H1 (cell line): ENCODE measurements at regions not wholly inside any gene's neighbourhood (a gene's known extent, or its start where the extent isn't known, plus 50 kb on each side); places are given as distances from the start of the nearest gene placed in this dataset.

Source experiments
- CTCF ChIA-PET: fragments of 300-600 bp; sonication (Branson Sonifier 250); formaldehyde crosslinking; loops from one replicate; lab custom pipeline; 2021; ENCODE audit not compliant: partially characterized antibody; lab: Charles Lee
- POLR2A ChIA-PET: fragments of 300-600 bp; sonication (Branson Sonifier 250); formaldehyde crosslinking; loops from one replicate; lab custom pipeline; 2021; ENCODE audit warnings: inconsistent platforms; ENCODE audit not compliant: partially characterized antibody; lab: Charles Lee
- DNase-seq, 2 experiments: peaks; one replicate each; pipeline versions ENCODE4 v3.0.0 to v3.0.0-alpha.2; 2010 to 2022; ENCODE audit warnings: low spot score in 2 of 2, low read depth in 1 of 2, mixed read lengths in 1 of 2
- FAIRE-seq: peaks from 2 replicates; lab custom pipeline; 2011; peaks lifted over from hg19 to GRCh38; lab: Jason Lieb, UNC
- H2AFZ ChIP-seq: 2 replicates; pipeline ENCODE4 v1.8.1; 2012; ENCODE audit warnings: low read length, inconsistent platforms
- H2AK5ac ChIP-seq: 2 replicates; pipeline ENCODE4 v1.6.1; 2013; ENCODE audit warnings: low read depth, low read length
- H2BK120ac ChIP-seq: replicated peaks from 2 replicates; pipeline ENCODE3; 2013; ENCODE audit warnings: low read depth, low read length, inconsistent platforms
- H2BK12ac ChIP-seq: 2 replicates; pipeline ENCODE4 v1.6.1; 2013; ENCODE audit warnings: low read depth, low read length
- H2BK15ac ChIP-seq: 2 replicates; pipeline ENCODE4 v1.6.1; 2013; ENCODE audit warnings: low read length
- H2BK20ac ChIP-seq: 2 replicates; pipeline ENCODE4 v1.6.1; 2013; ENCODE audit warnings: low read length
- H2BK5ac ChIP-seq: 2 replicates; pipeline ENCODE4 v1.6.1; 2013; ENCODE audit warnings: low read depth, low read length
- H3K14ac ChIP-seq: 2 replicates; pipeline ENCODE4 v1.6.1; 2013; ENCODE audit warnings: inconsistent platforms; ENCODE audit not compliant: insufficient read length
- H3K18ac ChIP-seq: 2 replicates; pipeline ENCODE4 v1.6.1; 2013; ENCODE audit warnings: low read length; ENCODE audit errors: extremely low read depth
- H3K23ac ChIP-seq: 2 replicates; pipeline ENCODE4 v1.6.1; 2013; ENCODE audit warnings: inconsistent platforms; ENCODE audit not compliant: insufficient read length
- H3K23me2 ChIP-seq: 2 replicates; pipeline ENCODE4 v1.6.1; 2013; ENCODE audit warnings: low read depth, low read length
- H3K27ac ChIP-seq: 2 replicates; pipeline ENCODE4 v1.6.1; 2011; ENCODE audit warnings: low read depth, low read length, inconsistent platforms
- H3K27me3 ChIP-seq, 4 experiments: replicated peaks in 1 of 4; 1 replicate in 1 of 4; 2 replicates in 3 of 4; pipeline versions ENCODE4 v1.6.1 to v1.8.1; 2011 to 2013; ENCODE audit warnings: low read length in 3 of 4, mild to moderate bottlenecking in 3 of 4, inconsistent platforms in 2 of 4, mixed read lengths in 2 of 4, moderate library complexity in 1 of 4; ENCODE audit not compliant: control insufficient read depth in 3 of 4, insufficient read depth in 3 of 4; ENCODE audit errors: extremely low read depth in 1 of 4
- H3K36me3 ChIP-seq, 4 experiments: 2 replicates each; pipeline versions ENCODE4 v1.6.1 to v1.8.1; 2011 to 2013; ENCODE audit warnings: mild to moderate bottlenecking in 4 of 4, low read length in 3 of 4, moderate library complexity in 2 of 4, control low read depth in 1 of 4, inconsistent platforms in 1 of 4; ENCODE audit not compliant: insufficient read depth in 4 of 4, control insufficient read depth in 2 of 4
- H3K4ac ChIP-seq: replicated peaks from 2 replicates; pipeline ENCODE3; 2013; ENCODE audit warnings: low read length, low read depth, mixed read lengths, inconsistent platforms; ENCODE audit not compliant: insufficient read length
- H3K4me1 ChIP-seq, 4 experiments: replicated peaks in 1 of 4; 1 replicate in 1 of 4; 2 replicates in 3 of 4; pipeline versions ENCODE4 v1.6.1 to v1.8.1; 2011 to 2013; ENCODE audit warnings: low read length in 3 of 4, inconsistent platforms in 2 of 4, mixed read lengths in 1 of 4; ENCODE audit not compliant: insufficient read depth in 4 of 4, control insufficient read depth in 3 of 4
- H3K4me2 ChIP-seq, 2 experiments: 2 replicates each; pipeline versions ENCODE4 v1.6.1 to v1.8.1; 2011 to 2013; ENCODE audit warnings: low read depth in 2 of 2, low read length in 2 of 2, control low read depth in 1 of 2, inconsistent platforms in 1 of 2, mild to moderate bottlenecking in 1 of 2; ENCODE audit not compliant: insufficient read depth in 1 of 2
- H3K4me3 ChIP-seq, 4 experiments: fragments of 200-600, 300-600 bp in 1 of 4; sonication (generic), shearing (Covaris generic), sonication (Bioruptor Twin) in 1 of 4; 2 replicates each; pipeline versions ENCODE4 v1.5.1 to v1.8.1; 2011 to 2016; ENCODE audit warnings: low read length in 4 of 4, low read depth in 3 of 4, control low read depth in 2 of 4, inconsistent platforms in 2 of 4, mild to moderate bottlenecking in 2 of 4, mixed read lengths in 1 of 4, moderate library complexity in 1 of 4; ENCODE audit not compliant: insufficient read depth in 2 of 4; ENCODE audit errors: extremely low read depth in 1 of 4
- H3K56ac ChIP-seq: replicated peaks from 2 replicates; pipeline ENCODE3; 2013; ENCODE audit warnings: low read depth, mild to moderate bottlenecking, mixed read lengths, low read length, inconsistent platforms; ENCODE audit not compliant: insufficient read length
- H3K79me1 ChIP-seq: 2 replicates; pipeline ENCODE4 v1.6.1; 2013; ENCODE audit warnings: low read depth, low read length, control low read depth
- H3K79me2 ChIP-seq, 2 experiments: 2 replicates each; pipeline versions ENCODE4 v1.6.1 to v1.8.1; 2012 to 2013; ENCODE audit warnings: low read length in 2 of 2, mild to moderate bottlenecking in 2 of 2, inconsistent platforms in 1 of 2; ENCODE audit not compliant: insufficient read depth in 2 of 2, control insufficient read depth in 1 of 2
- H3K9ac ChIP-seq, 4 experiments: replicated peaks in 1 of 4; 1 replicate in 1 of 4; 2 replicates in 3 of 4; pipeline versions ENCODE4 v1.6.1 to v1.8.1; 2011 to 2013; ENCODE audit warnings: low read depth in 3 of 4, low read length in 3 of 4, control low read depth in 2 of 4, mild to moderate bottlenecking in 2 of 4, moderate library complexity in 2 of 4, inconsistent platforms in 1 of 4; ENCODE audit errors: extremely low read depth in 1 of 4
- H3K9me3 ChIP-seq, 2 experiments: 2 replicates each; pipeline versions ENCODE4 v1.6.1 to v1.8.1; 2012 to 2013; ENCODE audit warnings: mild to moderate bottlenecking in 2 of 2, moderate library complexity in 2 of 2, control low read depth in 1 of 2, inconsistent platforms in 1 of 2, low read depth in 1 of 2, low read length in 1 of 2, mixed read lengths in 1 of 2; ENCODE audit not compliant: insufficient read depth in 2 of 2
- H4K20me1 ChIP-seq, 2 experiments: replicated peaks in 1 of 2; 2 replicates each; pipeline versions ENCODE3 to v1.8.1; 2011 to 2013; ENCODE audit warnings: inconsistent platforms in 2 of 2, low read length in 2 of 2, mild to moderate bottlenecking in 1 of 2; ENCODE audit not compliant: insufficient read depth in 2 of 2, control insufficient read depth in 1 of 2
- H4K5ac ChIP-seq: 2 replicates; pipeline ENCODE4 v1.6.1; 2013; ENCODE audit warnings: low read length, low read depth, mixed read lengths, inconsistent platforms; ENCODE audit not compliant: insufficient read length
- H4K8ac ChIP-seq: 2 replicates; pipeline ENCODE4 v1.8.0; 2013; ENCODE audit warnings: mild to moderate bottlenecking, moderate library complexity, low read length, inconsistent platforms; ENCODE audit not compliant: insufficient read depth; ENCODE audit errors: extremely low read depth
- H4K91ac ChIP-seq: replicated peaks from 2 replicates; pipeline ENCODE3; 2013; ENCODE audit warnings: low read length, mixed read lengths, inconsistent platforms; ENCODE audit not compliant: insufficient read length
- CREB1 ChIP-seq: IDR thresholded peaks from 2 replicates; pipeline ENCODE4 v1.6.1; 2012; ENCODE audit warnings: inconsistent platforms
- FOSL1 ChIP-seq: IDR thresholded peaks from 2 replicates; pipeline ENCODE4 v1.6.1; 2011; ENCODE audit warnings: mild to moderate bottlenecking, low read depth, low read length, moderate library complexity; ENCODE audit not compliant: insufficient read depth
- NRF1 ChIP-seq: IDR thresholded peaks from 2 replicates; pipeline ENCODE4 v1.6.1; 2011; ENCODE audit warnings: mild to moderate bottlenecking, low read depth, low read length, improper control_type of control experiment
- RNF2 ChIP-seq: fragments of 200-900, 300-1000 bp; sonication (generic); IDR thresholded peaks from 2 replicates; pipeline ENCODE4 v1.7.1; 2016; ENCODE audit warnings: borderline replicate concordance, low read depth, mild to moderate bottlenecking, antibody characterized with exemption, low read length; ENCODE audit not compliant: poor library complexity, severe bottlenecking; ENCODE audit errors: missing control alignments
- SP1 ChIP-seq: IDR thresholded peaks from 2 replicates; pipeline ENCODE4 v1.6.1; 2011; ENCODE audit warnings: low read depth, low read length
- SP2 ChIP-seq: IDR thresholded peaks from 2 replicates; pipeline ENCODE4 v1.6.1; 2012; ENCODE audit warnings: mild to moderate bottlenecking, low read length, inconsistent platforms
- WGBS, 2 experiments: shearing (Covaris generic) in 1 of 2; methylation state at CpG; one replicate each; pipeline versions ENCODE4 v1.1.6 to v1.1.7; 2013 to 2015; ENCODE audit warnings: low lambda C conversion rate in 2 of 2, mixed read lengths in 2 of 2, inconsistent platforms in 1 of 2, low coverage in 1 of 2, missing lambda C conversion rate in 1 of 2; ENCODE audit not compliant: insufficient replicate concordance in 2 of 2, insufficient coverage in 1 of 2, insufficient read length in 1 of 2; ENCODE audit errors: extremely low coverage in 1 of 2, missing lambda C conversion rate in 1 of 2; 5-methylcytosine and 5-hydroxymethylcytosine counted together

- H2BK120ac ChIP-seq, result no peak overlapping the region
- no peak overlapping the region for H2BK12ac ChIP-seq
- H3K4me3 ChIP-seq, result no peak overlapping the region
- H2BK15ac ChIP-seq, result no peak overlapping the region
- H2BK5ac ChIP-seq, result no peak overlapping the region
- H3K4me1 ChIP-seq, result no peaks in the 10 kb centered on the region; a peak in 1 of 7 replicates
- H3K4me2 ChIP-seq, result no peak overlapping the region
- H3K14ac ChIP-seq, result no peak overlapping the region
- no peak overlapping the region for H2BK20ac ChIP-seq
- H3K36me3 ChIP-seq, result no peaks in the 10 kb centered on the region
- WGBS, 2 experiments, result 68% methylated on average over 5 of the region's 5 CpGs; no CpG with 5 or more reads in 1 of the 2 experiments
- H3K79me2 ChIP-seq, result no peaks in the 10 kb centered on the region
- H4K91ac ChIP-seq, result no peak overlapping the region
- H3K18ac ChIP-seq, result no peak overlapping the region
- no peaks in the 10 kb centered on the region for H3K27me3 ChIP-seq
- no peaks in the 10 kb centered on the region for H3K23me2 ChIP-seq
- CTCF ChIA-PET, result interaction anchor here (0.6 to 3.3 kb wide), 2 partner anchors 135 to 146 kb away, joined by 3 to 25 read pairs; no protein-coding TSS in a partner anchor
- H3K9me3 ChIP-seq, result no peaks in the 10 kb centered on the region
- POLR2A ChIA-PET, result no interaction called here
- no peak overlapping the region for H3K23ac ChIP-seq
- TF ChIP-seq CREB1, result no peak
- TF ChIP-seq SP2, result no peak
- TF ChIP-seq FOSL1, result no peak
- no peak for TF ChIP-seq RNF2
- TF ChIP-seq SP1, result no peak
- TF ChIP-seq NRF1, result no peak
- H3K56ac ChIP-seq, result no peak overlapping the region
- H3K4ac ChIP-seq, result no peak overlapping the region
- no peak overlapping the region for H3K27ac ChIP-seq
- H4K8ac ChIP-seq, result no peak overlapping the region
- no peaks in the 10 kb centered on the region for H3K79me1 ChIP-seq
- no peak overlapping the region for H4K5ac ChIP-seq
- no peak overlapping the region for H3K9ac ChIP-seq
- no peak overlapping the region for H2AK5ac ChIP-seq
- FAIRE-seq, result no peak
- no peaks in the 10 kb centered on the region for H4K20me1 ChIP-seq
- H2AFZ ChIP-seq, result 0 out of 2 replicates have a peak overlapping the region, but pooled peaks have one; percentile 49
- DNase-seq, result no peak
These were observed 142.9 kb upstream of the TMPO start for GRCh38 chr12:98372340-98373024.
